Breast epithelium (tissue), 3 donors: ENCODE measurements at regions not wholly inside any gene's neighbourhood (a gene's known extent, or its start where the extent isn't known, plus 50 kb on each side); places are given as distances from the start of the nearest gene placed in this dataset.

Experiments
- CTCF ChIP-seq, 3 donors: fragments of 450-650 bp; IDR thresholded peaks; one replicate each; pipeline ENCODE4 v1.5.1; 2016 to 2017; ENCODE audit warnings: antibody characterized with exemption in 3 of 3, mild to moderate bottlenecking in 3 of 3, moderate library complexity in 3 of 3
- POLR2A ChIP-seq: fragments of 450-650 bp; IDR thresholded peaks from one replicate; pipeline ENCODE4 v1.6.1; 2016; ENCODE audit warnings: antibody characterized with exemption, mild to moderate bottlenecking, moderate library complexity
- POLR2AphosphoS5 ChIP-seq, 3 donors: sonication (generic); formaldehyde crosslinking; IDR thresholded peaks; one replicate each; pipeline ENCODE4 v1.6.1; 2017; ENCODE audit warnings: antibody characterized with exemption in 3 of 3

GRCh38 chrX:89053223-89053622 is 306.2 kb downstream of the CPXCR1 start:
- TF ChIP-seq CTCF (IDR thresholded peaks at IDR 0.05) (no peak), POLR2A (no peak), POLR2AphosphoS5 (IDR thresholded peaks at IDR 0.05) (no peak)
